ENCODE measurements at regions not wholly inside any gene's neighbourhood (a gene's known extent, or its start where the extent isn't known, plus 50 kb on each side); places are given as distances from the start of the nearest gene placed in this dataset.

DNA sequence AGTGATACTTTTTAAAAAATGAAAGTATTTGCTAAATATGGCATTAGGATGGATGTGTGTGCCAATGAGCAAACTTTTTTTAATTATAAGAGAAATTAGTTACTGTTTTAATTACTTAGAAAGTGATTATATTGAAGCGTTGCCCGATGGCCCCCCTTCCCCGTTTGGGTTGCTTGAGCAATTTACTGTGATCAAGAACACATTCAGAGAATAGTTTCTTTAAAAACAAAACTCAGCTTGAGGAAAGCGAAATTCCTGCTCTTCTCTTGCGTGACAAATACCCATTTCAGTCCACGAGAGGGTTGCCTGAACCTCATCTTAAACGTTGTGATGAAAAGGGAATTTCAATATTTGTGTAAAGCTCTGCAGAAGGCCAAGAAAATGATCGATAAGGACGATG lies 234.1 kb downstream of the GATA3 start:
- TF ChIP-seq, protein P1, sequence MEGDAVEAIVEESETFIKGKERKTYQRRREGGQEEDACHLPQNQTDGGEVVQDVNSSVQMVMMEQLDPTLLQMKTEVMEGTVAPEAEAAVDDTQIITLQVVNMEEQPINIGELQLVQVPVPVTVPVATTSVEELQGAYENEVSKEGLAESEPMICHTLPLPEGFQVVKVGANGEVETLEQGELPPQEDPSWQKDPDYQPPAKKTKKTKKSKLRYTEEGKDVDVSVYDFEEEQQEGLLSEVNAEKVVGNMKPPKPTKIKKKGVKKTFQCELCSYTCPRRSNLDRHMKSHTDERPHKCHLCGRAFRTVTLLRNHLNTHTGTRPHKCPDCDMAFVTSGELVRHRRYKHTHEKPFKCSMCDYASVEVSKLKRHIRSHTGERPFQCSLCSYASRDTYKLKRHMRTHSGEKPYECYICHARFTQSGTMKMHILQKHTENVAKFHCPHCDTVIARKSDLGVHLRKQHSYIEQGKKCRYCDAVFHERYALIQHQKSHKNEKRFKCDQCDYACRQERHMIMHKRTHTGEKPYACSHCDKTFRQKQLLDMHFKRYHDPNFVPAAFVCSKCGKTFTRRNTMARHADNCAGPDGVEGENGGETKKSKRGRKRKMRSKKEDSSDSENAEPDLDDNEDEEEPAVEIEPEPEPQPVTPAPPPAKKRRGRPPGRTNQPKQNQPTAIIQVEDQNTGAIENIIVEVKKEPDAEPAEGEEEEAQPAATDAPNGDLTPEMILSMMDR (IDR thresholded peaks at IDR 0.05): no peak
- intact Hi-C loops (cut with DNase I): no loop called here
- Histone ChIP-seq H3K4me3 (no peak overlapping the region), H3K27ac (no peak overlapping the region), H3K36me3 (no peaks in the 10 kb centered on the region), H3K9me3 (no peaks in the 10 kb centered on the region), H3K27me3 (no peaks in the 10 kb centered on the region), H3K4me1 (no peaks in the 10 kb centered on the region)
- DNase-seq: no peak
- ATAC-seq: no peak

DNA sequence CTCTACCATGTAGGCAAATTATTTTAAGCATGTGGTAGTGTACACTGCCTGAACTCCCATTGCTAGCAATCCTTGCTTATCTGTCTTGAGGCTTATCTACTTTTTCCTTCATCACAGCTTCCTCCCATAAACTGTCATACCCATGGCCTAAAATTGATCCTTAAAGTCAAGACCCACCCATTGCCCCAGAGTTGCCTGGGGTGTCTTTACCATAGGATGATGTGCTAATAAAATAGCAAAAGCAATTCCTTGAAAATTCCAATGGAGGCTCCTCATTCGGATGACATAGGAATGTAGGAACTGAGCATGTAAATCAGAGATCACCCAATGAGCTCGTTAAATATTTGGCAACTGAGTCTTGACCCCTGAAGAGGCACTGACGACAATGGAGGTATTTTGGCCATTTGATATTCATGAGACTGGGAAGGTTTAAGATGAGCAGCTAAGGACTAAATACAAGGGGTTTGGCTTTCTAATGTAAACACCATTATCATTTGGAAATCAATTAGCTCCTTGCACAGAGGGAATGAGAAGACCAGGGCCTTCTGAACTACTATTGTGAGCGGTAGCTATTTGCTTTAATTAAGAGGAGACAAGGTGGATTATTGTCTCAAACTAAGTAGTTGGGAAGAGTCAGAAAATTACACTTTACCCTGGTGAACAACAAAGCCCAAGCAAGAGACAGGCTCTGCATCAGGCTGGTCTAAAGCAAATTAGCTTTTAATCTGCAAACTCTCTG lies 234.9 kb downstream of the GATA3 start:
- no peaks in the 10 kb centered on the region for H3K9me3 ChIP-seq
- ATAC-seq: no peak

DNA sequence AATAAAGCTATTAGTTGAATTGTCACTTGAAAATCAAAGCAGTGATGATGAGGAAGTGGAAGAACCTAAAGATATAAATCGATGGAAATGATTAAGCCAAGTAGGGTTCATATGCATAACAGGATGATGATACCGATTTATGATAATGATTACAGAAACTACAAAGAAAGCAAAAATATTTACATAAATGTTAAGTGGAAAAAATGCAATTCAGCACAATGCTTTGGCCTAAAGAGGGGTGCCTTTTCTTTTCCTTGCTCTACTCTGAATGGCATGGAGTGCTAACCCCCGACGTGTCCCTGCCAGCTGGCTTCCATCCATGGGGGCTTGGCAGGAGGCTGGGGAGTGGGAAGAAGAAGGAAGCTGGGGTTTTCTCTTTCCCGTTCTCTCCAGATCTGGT lies 240.3 kb downstream of the GATA3 start:
- Histone ChIP-seq H3K4me1 (no peaks in the 10 kb centered on the region), H3K27me3 (peaks cover 3 to 19% of the 10 kb centered on the region in 2 donors), H3K4me3 (no peak overlapping the region), H3K27ac (no peak overlapping the region), H3K36me3 (no peaks in the 10 kb centered on the region), H3K9me3 (no peaks in the 10 kb centered on the region)
- ATAC-seq (no peak), DNase-seq (no peak)
- TF ChIP-seq, protein P1 (IDR thresholded peaks at IDR 0.05): no peak
- intact Hi-C loops (cut with DNase I): no loop called here

More for the DNA sequence above, 234.9 kb downstream of the GATA3 start:
- Histone ChIP-seq H3K27me3 (no peaks in the 10 kb centered on the region), H3K36me3 (no peaks in the 10 kb centered on the region), H3K4me3 (no peak overlapping the region), H3K27ac (no peak overlapping the region), H3K4me1 (no peaks in the 10 kb centered on the region)
- DNase-seq: no peak
- TF ChIP-seq, protein P1 (IDR thresholded peaks at IDR 0.05): no peak
- intact Hi-C loops (cut with DNase I): no loop called here

DNA sequence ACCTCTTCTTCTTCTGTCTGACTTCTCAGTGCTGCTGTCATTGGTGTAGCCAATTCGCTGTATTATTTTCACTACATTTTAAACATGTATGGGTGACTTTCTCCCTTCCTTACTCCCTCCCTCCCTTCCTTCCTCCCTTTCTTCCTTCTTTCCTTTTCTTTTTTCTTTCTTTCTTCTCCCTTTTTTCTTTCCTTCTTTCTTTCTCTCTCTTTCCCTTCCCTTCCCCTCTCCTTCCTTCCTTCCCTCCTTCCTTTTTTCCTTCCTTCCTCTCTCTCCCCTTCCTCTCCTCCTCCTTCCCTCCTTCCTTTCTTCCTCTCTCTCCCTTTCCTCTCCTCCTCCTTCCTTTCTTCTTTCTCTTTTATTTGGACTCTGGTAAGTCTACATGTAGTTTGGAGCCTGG lies 240.8 kb downstream of the GATA3 start:
- no peaks in the 10 kb centered on the region for H3K36me3 ChIP-seq
- H3K27ac ChIP-seq: no peak overlapping the region
- ATAC-seq: no peak
- no peak for DNase-seq
- H3K27me3 ChIP-seq: peaks cover 3 to 23% of the 10 kb centered on the region in 2 donors
- H3K4me3 ChIP-seq: no peak overlapping the region
- intact Hi-C loops (cut with DNase I): no loop called here
- H3K9me3 ChIP-seq: no peaks in the 10 kb centered on the region
- TF ChIP-seq, protein P1 (IDR thresholded peaks at IDR 0.05): no peak
- H3K4me1 ChIP-seq: no peaks in the 10 kb centered on the region

DNA sequence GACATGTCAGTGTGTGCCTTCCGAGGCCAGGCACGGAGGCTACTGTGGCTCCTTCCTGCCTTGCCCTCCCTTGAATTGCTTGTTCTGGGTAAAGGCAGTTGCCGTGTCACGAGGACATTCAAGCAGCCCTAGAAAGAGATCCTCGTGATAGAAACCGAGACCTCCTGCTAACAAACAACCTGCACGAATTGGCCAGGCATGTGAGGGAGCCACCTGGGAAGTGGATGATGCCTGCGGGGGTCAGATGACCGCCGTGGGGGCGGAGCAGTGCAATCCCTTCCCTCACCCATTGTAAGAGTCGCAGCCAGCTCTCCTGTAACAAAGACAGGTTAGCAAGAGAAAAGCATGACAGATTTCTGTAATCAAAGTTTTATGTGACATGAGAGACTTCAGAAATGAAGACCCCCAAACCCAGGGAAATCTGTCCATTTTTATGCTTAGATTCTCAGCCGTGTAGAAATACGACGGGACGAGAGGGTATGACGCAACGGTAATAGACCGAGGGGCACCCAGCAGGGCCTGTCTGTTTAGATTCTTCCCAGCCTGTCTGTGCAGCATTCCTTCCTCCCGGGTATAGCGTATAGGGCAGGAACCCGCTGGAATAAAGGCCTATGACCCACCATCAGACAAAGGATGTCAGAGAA lies 241.7 kb downstream of the GATA3 start:
- Histone ChIP-seq H3K4me1 (no peaks in the 10 kb centered on the region), H3K9me3 (no peaks in the 10 kb centered on the region), H3K27me3 (peaks cover 3 to 26% of the 10 kb centered on the region in 2 donors), H3K36me3 (no peaks in the 10 kb centered on the region), H3K27ac (no peak overlapping the region), H3K4me3 (no peak overlapping the region)
- intact Hi-C loops (cut with DNase I): no loop called here
- DNase-seq (no peak), ATAC-seq (no peak)
- TF ChIP-seq, protein P1 (IDR thresholded peaks at IDR 0.05): no peak
